GM12878 (cell line): ENCODE measurements at regions not wholly inside any gene's neighbourhood (a gene's known extent, or its start where the extent isn't known, plus 50 kb on each side); places are given as distances from the start of the nearest gene placed in this dataset.

ENCODE experiments used
- ATAC-seq: fragments of 200-7000 bp; cut with Tn5 transposase; 3 replicates; pipeline ENCODE4 v1.9.1; 2020; ENCODE audit warnings: mild to moderate bottlenecking, moderate library complexity
- BruUV-seq: library from RNA; stranded (reverse); fragments of 400-500 nt; replicated peaks from 2 replicates; lab custom pipeline; 2021; lab: Mats Ljungman, UMichigan
- CTCF ChIA-PET: fragments of 300-600 bp; sonication (Branson Sonifier 250); formaldehyde crosslinking; extraction: SDS; loops from one replicate; lab custom pipeline; 2021; ENCODE audit warnings: inconsistent platforms; lab: Yijun Ruan, JAX
- POLR2A ChIA-PET: fragments of 350-600 bp; formaldehyde crosslinking; extraction: SDS; loops from one replicate; lab custom pipeline; 2021; ENCODE audit warnings: inconsistent platforms; lab: Charles Lee
- RAD21 ChIA-PET: fragments of 300-600 bp; sonication (Branson Sonifier 250); formaldehyde crosslinking; loops from one replicate; lab custom pipeline; 2023; ENCODE audit warnings: antibody characterized with exemption; ENCODE audit not compliant: unreplicated experiment; lab: Charles Lee
- SMC1A ChIA-PET: fragments of 300-600 bp; sonication (Branson Sonifier 250); formaldehyde crosslinking; loops from one replicate; lab custom pipeline; 2023; ENCODE audit not compliant: unreplicated experiment, uncharacterized antibody; lab: Charles Lee
- DNase-seq: peaks from one replicate; pipeline ENCODE4 v3.0.0-alpha.2; 2011; ENCODE audit warnings: low read depth, low spot score
- FAIRE-seq: peaks from 3 replicates; lab custom pipeline; 2011; peaks lifted over from hg19 to GRCh38; lab: Jason Lieb, UNC
- H2AFZ ChIP-seq: 2 replicates; pipeline ENCODE4 v1.6.0; 2011; ENCODE audit warnings: low read depth, low read length, control low read depth; ENCODE audit not compliant: control insufficient read depth
- H3K27ac ChIP-seq: 2 replicates; pipeline ENCODE4 v1.5.1; 2011; ENCODE audit warnings: control low read depth; ENCODE audit not compliant: control insufficient read depth, insufficient read depth
- H3K27me3 ChIP-seq, 2 experiments: replicated peaks in 1 of 2; 2 replicates each; pipeline versions ENCODE4 v1.6.0 to v1.6.1; 2011; ENCODE audit warnings: low read length in 1 of 2; ENCODE audit not compliant: control insufficient read depth in 2 of 2, insufficient read depth in 2 of 2
- H3K36me3 ChIP-seq, 2 experiments: 2 replicates each; pipeline ENCODE4 v1.5.1; 2011; ENCODE audit warnings: low read length in 1 of 2; ENCODE audit not compliant: control insufficient read depth in 2 of 2, insufficient read depth in 2 of 2
- H3K4me1 ChIP-seq: 2 replicates; pipeline ENCODE4 v1.6.1; 2011; ENCODE audit warnings: mild to moderate bottlenecking, low read length, moderate library complexity, mixed read lengths; ENCODE audit not compliant: control insufficient read depth, insufficient read depth
- H3K4me2 ChIP-seq: 2 replicates; pipeline ENCODE4 v1.6.0; 2011; ENCODE audit warnings: control low read depth; ENCODE audit not compliant: control insufficient read depth, insufficient read depth
- H3K4me3 ChIP-seq: fragments of 200-600 bp; sonication (generic); 2 replicates; pipeline ENCODE4 v1.5.1; 2016
- H3K79me2 ChIP-seq: 2 replicates; pipeline ENCODE4 v1.6.0; 2011; ENCODE audit warnings: low read length; ENCODE audit not compliant: control insufficient read depth, insufficient read depth
- H3K9ac ChIP-seq: 2 replicates; pipeline ENCODE4 v1.8.0; 2011; ENCODE audit warnings: low read length, control low read depth, mixed read lengths; ENCODE audit not compliant: control insufficient read depth, insufficient read depth
- H3K9me3 ChIP-seq: replicated peaks from 3 replicates; pipeline ENCODE4 v1.5.1; 2011; ENCODE audit warnings: mild to moderate bottlenecking, low read length; ENCODE audit not compliant: control insufficient read depth, insufficient read depth
- H4K20me1 ChIP-seq: 2 replicates; pipeline ENCODE4 v1.6.0; 2011; ENCODE audit not compliant: control insufficient read depth, insufficient read depth
- CBX3 ChIP-seq: fragments of 200-600 bp; sonication (generic); IDR thresholded peaks from 2 replicates; pipeline ENCODE4 v1.6.1; 2016; ENCODE audit warnings: low read depth, borderline replicate concordance
- CREB1 ChIP-seq: IDR thresholded peaks from 2 replicates; pipeline ENCODE4 v1.6.1; 2012; ENCODE audit warnings: low read depth, mild to moderate bottlenecking, inconsistent platforms
- KLF5 ChIP-seq: fragments of 450-650 bp; IDR thresholded peaks from 2 replicates; pipeline ENCODE4 v1.6.1; 2014; ENCODE audit warnings: mild to moderate bottlenecking; ENCODE audit not compliant: partially characterized antibody
- LARP7 ChIP-seq: fragments of 450-650 bp; IDR thresholded peaks from 2 replicates; pipeline ENCODE4 v1.6.1; 2017; ENCODE audit warnings: mild to moderate bottlenecking
- PAX5 ChIP-seq: IDR thresholded peaks from 2 replicates; pipeline ENCODE4 v1.6.1; 2011; ENCODE audit warnings: low read depth, low read length, borderline replicate concordance
- PAX8 ChIP-seq: fragments of 450-650 bp; IDR thresholded peaks from 2 replicates; pipeline ENCODE4 v1.6.1; 2017; ENCODE audit warnings: mild to moderate bottlenecking, moderate library complexity
- WGBS: methylation state at CpG from one replicate; pipeline ENCODE4 v1.1.6; 2016; ENCODE audit warnings: low lambda C conversion rate; ENCODE audit not compliant: insufficient replicate concordance, insufficient coverage; ENCODE audit errors: missing lambda C conversion rate; 5-methylcytosine and 5-hydroxymethylcytosine counted together
- in situ Hi-C: fragments of 300-500 bp; cut with MboI; formaldehyde crosslinking; loops from 9 replicates; pipeline ENCODE4 v1.14.3; 2018; ENCODE audit warnings: mixed read lengths
- intact Hi-C: fragments of 100-400 bp; cut with micrococcal nuclease; formaldehyde crosslinking; loops from one replicate; pipeline ENCODE4 v1.14.2; 2022; ENCODE audit not compliant: unreplicated experiment
- TF ChIP-seq, protein P1 (sequence below): IDR thresholded peaks from 2 replicates; pipeline ENCODE4 v1.6.1; 2011; ENCODE audit warnings: mild to moderate bottlenecking, low read depth, low read length, moderate library complexity; ENCODE audit not compliant: insufficient replicate concordance

- Histone ChIP-seq H3K9ac (no peak overlapping the region), H3K4me1 (no peaks in the 10 kb centered on the region), H3K9me3 (no peaks in the 10 kb centered on the region), H3K79me2 (no peaks in the 10 kb centered on the region), H3K4me3 (no peak overlapping the region), H3K4me2 (no peak overlapping the region), H3K36me3 (no peaks in the 10 kb centered on the region), H2AFZ (no peak overlapping the region), H3K27me3 (no peaks in the 10 kb centered on the region), H4K20me1 (no peaks in the 10 kb centered on the region), H3K27ac (no peak overlapping the region)
- POLR2A ChIA-PET = no interaction called here
- no TSS peak for BruUV-seq
- 0% methylated on average over 2 of the region's 2 CpGs for WGBS
- no peak for DNase-seq
- TF ChIP-seq, protein P1, sequence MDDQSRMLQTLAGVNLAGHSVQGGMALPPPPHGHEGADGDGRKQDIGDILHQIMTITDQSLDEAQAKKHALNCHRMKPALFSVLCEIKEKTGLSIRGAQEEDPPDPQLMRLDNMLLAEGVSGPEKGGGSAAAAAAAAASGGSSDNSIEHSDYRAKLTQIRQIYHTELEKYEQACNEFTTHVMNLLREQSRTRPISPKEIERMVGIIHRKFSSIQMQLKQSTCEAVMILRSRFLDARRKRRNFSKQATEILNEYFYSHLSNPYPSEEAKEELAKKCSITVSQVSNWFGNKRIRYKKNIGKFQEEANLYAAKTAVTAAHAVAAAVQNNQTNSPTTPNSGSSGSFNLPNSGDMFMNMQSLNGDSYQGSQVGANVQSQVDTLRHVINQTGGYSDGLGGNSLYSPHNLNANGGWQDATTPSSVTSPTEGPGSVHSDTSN = no peak
- TF ChIP-seq CREB1 (no peak), LARP7 (no peak)
- SMC1A ChIA-PET = no interaction called here
- CTCF ChIA-PET = no interaction called here
- RAD21 ChIA-PET = no interaction called here
- in situ Hi-C loops = no loop called here
- ATAC-seq = no peak
- intact Hi-C loops = no loop called here
- FAIRE-seq = no peak
These were observed 520.9 kb downstream of the KLF5 start for GRCh38 chr13:73579574-73580274.

- POLR2A ChIA-PET = no interaction called here
- Histone ChIP-seq H3K4me3 (no peak overlapping the region), H3K27ac (no peak overlapping the region), H3K9me3 (no peaks in the 10 kb centered on the region), H4K20me1 (no peaks in the 10 kb centered on the region), H3K36me3 (no peaks in the 10 kb centered on the region), H2AFZ (no peak overlapping the region), H3K4me1 (no peaks in the 10 kb centered on the region), H3K9ac (no peak overlapping the region), H3K27me3 (no peaks in the 10 kb centered on the region), H3K4me2 (no peak overlapping the region), H3K79me2 (no peaks in the 10 kb centered on the region)
- DNase-seq = no peak
- no TSS peak for BruUV-seq
- intact Hi-C loops = no loop called here
- TF ChIP-seq PAX5 (no peak), CBX3 (no peak), PAX8 (no peak), KLF5 (no peak)
- CTCF ChIA-PET = no interaction called here
- RAD21 ChIA-PET = no interaction called here
- 34% methylated on average over 6 of the region's 6 CpGs for WGBS
- ATAC-seq = no peak
- in situ Hi-C loops = no loop called here
- SMC1A ChIA-PET = interaction anchor here (0.6 kb wide), 1 partner anchor 14 kb away, joined by 3 read pairs; no protein-coding TSS in a partner anchor
- no peak for FAIRE-seq
These were observed 519.6 kb downstream of the KLF5 start for GRCh38 chr13:73578251-73578875.
